ENCODE measurements at regions not wholly inside any gene's neighbourhood (a gene's known extent, or its start where the extent isn't known, plus 50 kb on each side); places are given as distances from the start of the nearest gene placed in this dataset.

DNA sequence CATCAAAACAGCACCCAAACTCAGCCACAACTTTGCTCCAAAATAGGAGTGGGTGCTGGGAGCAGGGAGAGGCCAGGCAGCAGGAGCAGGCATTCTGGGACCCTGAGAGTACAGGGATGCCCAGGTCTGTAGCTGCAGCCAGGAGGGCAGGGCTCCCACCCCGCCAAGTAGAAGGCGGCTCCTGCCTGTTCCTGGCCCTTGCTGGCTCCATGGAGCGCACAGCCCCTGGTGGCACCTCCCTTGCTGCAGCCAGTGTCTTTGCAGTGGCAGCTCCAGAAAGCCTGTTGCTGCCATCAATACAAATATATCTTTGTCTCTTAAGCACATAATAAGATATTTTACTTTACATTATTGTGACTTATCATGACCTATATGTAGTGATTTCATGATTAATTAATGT is 1096.5 kb downstream of the FSCB start:
- Histone ChIP-seq H3K27ac (ENCODE audit: low read depth, low read length, poor library complexity, severe bottlenecking) (no peak overlapping the region), H3K27me3 (replicated peaks; ENCODE audit: insufficient read depth, low read depth, low read length, poor library complexity) (no peaks in the 10 kb centered on the region), H3K36me3 (ENCODE audit: insufficient read depth, low read length, poor library complexity, severe bottlenecking) (no peaks in the 10 kb centered on the region), H3K4me1 (ENCODE audit: insufficient read depth, low read length, poor library complexity, severe bottlenecking) (no peaks in the 10 kb centered on the region), H3K9me3 (ENCODE audit: low read depth, low read length, poor library complexity, severe bottlenecking) (no peaks in the 10 kb centered on the region), H3K4me3 (ENCODE audit: low read depth, low read length, poor library complexity, severe bottlenecking) (no peak overlapping the region)
- ChIA-PET CTCF (no interaction called here), POLR2A (ENCODE audit: low non-redundant PET) (no interaction called here)
- TF ChIP-seq EZH2 (IDR thresholded peaks at IDR 0.05; ENCODE audit: borderline replicate concordance, low read depth, low read length, poor library complexity, severe bottlenecking), result no peak
- TF ChIP-seq, protein P1, sequence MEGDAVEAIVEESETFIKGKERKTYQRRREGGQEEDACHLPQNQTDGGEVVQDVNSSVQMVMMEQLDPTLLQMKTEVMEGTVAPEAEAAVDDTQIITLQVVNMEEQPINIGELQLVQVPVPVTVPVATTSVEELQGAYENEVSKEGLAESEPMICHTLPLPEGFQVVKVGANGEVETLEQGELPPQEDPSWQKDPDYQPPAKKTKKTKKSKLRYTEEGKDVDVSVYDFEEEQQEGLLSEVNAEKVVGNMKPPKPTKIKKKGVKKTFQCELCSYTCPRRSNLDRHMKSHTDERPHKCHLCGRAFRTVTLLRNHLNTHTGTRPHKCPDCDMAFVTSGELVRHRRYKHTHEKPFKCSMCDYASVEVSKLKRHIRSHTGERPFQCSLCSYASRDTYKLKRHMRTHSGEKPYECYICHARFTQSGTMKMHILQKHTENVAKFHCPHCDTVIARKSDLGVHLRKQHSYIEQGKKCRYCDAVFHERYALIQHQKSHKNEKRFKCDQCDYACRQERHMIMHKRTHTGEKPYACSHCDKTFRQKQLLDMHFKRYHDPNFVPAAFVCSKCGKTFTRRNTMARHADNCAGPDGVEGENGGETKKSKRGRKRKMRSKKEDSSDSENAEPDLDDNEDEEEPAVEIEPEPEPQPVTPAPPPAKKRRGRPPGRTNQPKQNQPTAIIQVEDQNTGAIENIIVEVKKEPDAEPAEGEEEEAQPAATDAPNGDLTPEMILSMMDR (conservative IDR thresholded peaks at IDR 0.05; ENCODE audit: low read depth, low read length), result no peak
- DNase-seq (ENCODE audit: low spot score), result no peak
- BruUV-seq (replicated peaks), result no TSS peak
- intact Hi-C loops (cut with micrococcal nuclease; ENCODE audit: unreplicated experiment), result no loop called here

GRCh38 chr14:43408472-43408871 is 1098.6 kb downstream of the FSCB start:
- Histone ChIP-seq H3K36me3 (ENCODE audit: insufficient read depth, low read length, poor library complexity, severe bottlenecking) (no peaks in the 10 kb centered on the region), H3K27ac (ENCODE audit: low read depth, low read length, poor library complexity, severe bottlenecking) (no peak overlapping the region), H3K9me3 (ENCODE audit: low read depth, low read length, poor library complexity, severe bottlenecking) (no peaks in the 10 kb centered on the region), H3K4me1 (ENCODE audit: insufficient read depth, low read length, poor library complexity, severe bottlenecking) (no peaks in the 10 kb centered on the region), H3K4me3 (ENCODE audit: low read depth, low read length, poor library complexity, severe bottlenecking) (no peak overlapping the region), H3K27me3 (replicated peaks; ENCODE audit: insufficient read depth, low read depth, low read length, poor library complexity) (no peaks in the 10 kb centered on the region)
- POLR2A ChIA-PET (ENCODE audit: low non-redundant PET), result no interaction called here
- BruUV-seq (replicated peaks), result no TSS peak
- intact Hi-C loops (cut with micrococcal nuclease; ENCODE audit: unreplicated experiment), result no loop called here
- TF ChIP-seq, protein P1 (conservative IDR thresholded peaks at IDR 0.05; ENCODE audit: low read depth, low read length), result no peak
- no peak for TF ChIP-seq EZH2 (IDR thresholded peaks at IDR 0.05; ENCODE audit: borderline replicate concordance, low read depth, low read length, poor library complexity, severe bottlenecking)
- DNase-seq (ENCODE audit: low spot score), result no peak
- CTCF ChIA-PET, result no interaction called here

- Histone ChIP-seq H3K4me1 (ENCODE audit: insufficient read depth, low read length, poor library complexity, severe bottlenecking) (no peaks in the 10 kb centered on the region), H3K27me3 (replicated peaks; ENCODE audit: insufficient read depth, low read depth, low read length, poor library complexity) (no peaks in the 10 kb centered on the region), H3K9me3 (ENCODE audit: low read depth, low read length, poor library complexity, severe bottlenecking) (no peaks in the 10 kb centered on the region), H3K27ac (ENCODE audit: low read depth, low read length, poor library complexity, severe bottlenecking) (no peak overlapping the region), H3K4me3 (ENCODE audit: low read depth, low read length, poor library complexity, severe bottlenecking) (no peak overlapping the region), H3K36me3 (ENCODE audit: insufficient read depth, low read length, poor library complexity, severe bottlenecking) (no peaks in the 10 kb centered on the region)
- POLR2A ChIA-PET (ENCODE audit: low non-redundant PET), result no interaction called here
- intact Hi-C loops (cut with micrococcal nuclease; ENCODE audit: unreplicated experiment), result no loop called here
- BruUV-seq (replicated peaks), result no TSS peak
- CTCF ChIA-PET, result no interaction called here
- no peak for DNase-seq (ENCODE audit: low spot score)
- no peak for TF ChIP-seq EZH2 (IDR thresholded peaks at IDR 0.05; ENCODE audit: borderline replicate concordance, low read depth, low read length, poor library complexity, severe bottlenecking)
- TF ChIP-seq, protein P1 (conservative IDR thresholded peaks at IDR 0.05; ENCODE audit: low read depth, low read length), result no peak
These were observed 1099.4 kb downstream of the FSCB start for GRCh38 chr14:43407706-43408105.
